HUES48 (cell line): ENCODE measurements at regions not wholly inside any gene's neighbourhood (a gene's known extent, or its start where the extent isn't known, plus 50 kb on each side); places are given as distances from the start of the nearest gene placed in this dataset.
"Not testable (repeated sequence)": the region's sequence is repeated elsewhere in the genome, so short reads cannot be mapped to it uniquely, and the experiment has no call there.

Source experiments
- H3K27ac ChIP-seq: one replicate; pipeline ENCODE4 v1.7.0; 2013; ENCODE audit warnings: low read depth, low read length, inconsistent platforms
- H3K27me3 ChIP-seq: 2 replicates; pipeline ENCODE4 v1.6.1; 2013; ENCODE audit warnings: mild to moderate bottlenecking, low read length; ENCODE audit not compliant: control insufficient read depth, insufficient read depth
- H3K36me3 ChIP-seq: 2 replicates; pipeline ENCODE4 v1.6.1; 2013; ENCODE audit warnings: low read length; ENCODE audit not compliant: control insufficient read depth, insufficient read depth
- H3K4me1 ChIP-seq: 2 replicates; pipeline ENCODE4 v1.6.1; 2013; ENCODE audit warnings: mild to moderate bottlenecking, low read length; ENCODE audit not compliant: control insufficient read depth, insufficient read depth
- H3K4me3 ChIP-seq: 2 replicates; pipeline ENCODE4 v1.5.1; 2013; ENCODE audit warnings: mild to moderate bottlenecking, low read depth, low read length
- H3K9ac ChIP-seq: 2 replicates; pipeline ENCODE4 v1.6.1; 2013; ENCODE audit warnings: mild to moderate bottlenecking, low read depth, low read length, moderate library complexity
- H3K9me3 ChIP-seq: 2 replicates; pipeline ENCODE4 v1.6.1; 2013; ENCODE audit warnings: low read length; ENCODE audit not compliant: control insufficient read depth, insufficient read depth

DNA sequence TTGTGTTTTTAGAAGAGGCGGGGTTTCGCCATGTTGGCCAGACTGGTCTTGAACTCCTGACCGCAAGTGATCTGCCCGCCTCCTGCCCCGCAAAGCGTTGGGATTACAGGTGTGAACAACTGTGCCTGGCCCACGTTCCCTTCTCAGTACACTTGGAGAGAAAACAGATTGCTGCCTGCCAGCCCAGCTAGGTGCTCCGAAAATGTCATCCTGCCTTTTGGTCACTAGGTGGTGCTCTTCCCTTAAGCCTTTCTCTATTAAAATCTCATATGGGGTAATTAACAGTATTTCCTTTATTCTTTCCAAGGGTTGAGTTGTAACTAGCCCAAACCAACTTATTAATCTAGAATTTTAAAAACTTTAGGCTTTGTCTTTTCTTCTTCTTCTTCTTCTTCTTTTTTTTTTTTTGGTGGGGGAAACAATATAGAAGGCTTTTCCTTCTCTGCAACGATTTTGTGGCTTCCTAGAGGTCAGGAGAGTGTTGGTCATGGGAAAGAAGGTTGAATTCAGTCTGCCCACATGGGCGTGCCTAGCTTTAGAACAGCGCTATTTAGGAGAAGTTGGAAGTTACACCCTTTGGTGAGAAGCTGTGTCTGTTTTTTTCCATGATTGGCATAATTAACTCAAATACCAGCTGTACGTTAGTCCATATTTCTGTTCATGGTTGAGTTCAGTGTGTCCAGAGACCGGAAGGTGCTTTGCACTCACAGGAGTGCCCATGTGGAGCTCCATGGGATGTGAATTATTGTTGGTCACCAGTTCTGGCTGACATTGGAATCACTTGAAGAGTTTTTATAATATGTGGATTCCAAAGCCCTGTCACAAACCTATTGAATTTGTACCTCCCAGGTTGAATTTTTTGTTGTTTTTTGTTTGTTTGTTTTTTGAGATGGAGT is 110.1 kb downstream of the LAT start:
- not testable (repeated sequence) for H3K9ac ChIP-seq, H3K27me3 ChIP-seq, H3K27ac ChIP-seq, H3K4me1 ChIP-seq, H3K4me3 ChIP-seq, H3K9me3 ChIP-seq, H3K36me3 ChIP-seq

DNA sequence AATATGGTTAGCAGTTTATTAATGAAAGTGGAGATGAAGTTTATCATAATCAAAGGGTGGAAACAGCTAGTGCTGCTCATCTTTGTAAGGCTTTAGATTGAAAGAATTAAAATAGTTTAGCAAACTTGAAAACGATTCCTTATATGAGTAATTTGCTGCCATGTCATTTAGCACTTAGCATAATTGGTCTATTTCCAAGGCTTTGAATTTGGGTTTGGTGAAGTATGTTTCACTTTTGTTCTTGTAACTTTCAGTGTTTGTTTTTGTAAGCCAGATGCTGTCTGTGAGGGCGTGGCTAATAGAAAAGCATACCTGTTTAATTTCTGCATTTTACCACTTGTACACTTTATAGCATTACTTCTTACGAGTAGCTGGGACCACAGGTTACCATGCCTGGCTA is 109.5 kb downstream of the LAT start:
- not testable (repeated sequence) for H3K27me3 ChIP-seq, H3K9me3 ChIP-seq, H3K27ac ChIP-seq, H3K36me3 ChIP-seq, H3K4me3 ChIP-seq, H3K4me1 ChIP-seq, H3K9ac ChIP-seq

DNA sequence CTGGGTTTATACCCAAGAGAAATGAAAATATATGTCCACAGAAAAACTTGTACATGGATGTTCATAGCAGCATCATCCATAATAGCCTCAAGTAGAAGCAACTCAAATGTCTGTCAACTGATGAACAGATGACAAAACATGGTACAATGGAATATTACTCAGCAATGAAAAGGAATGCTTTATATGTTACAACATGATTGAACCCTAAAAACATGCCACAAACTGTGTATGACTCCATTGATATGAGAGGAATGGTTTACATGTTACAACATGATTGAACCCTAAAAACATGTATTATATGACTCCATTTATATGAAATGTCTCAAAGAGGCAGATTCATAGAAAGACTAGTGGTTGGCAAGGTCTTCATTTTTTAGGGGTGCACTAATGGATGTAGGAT is 104.8 kb downstream of the LAT start:
- H3K36me3 ChIP-seq, H3K9me3 ChIP-seq, H3K9ac ChIP-seq, H3K27ac ChIP-seq, H3K4me3 ChIP-seq, H3K4me1 ChIP-seq, H3K27me3 ChIP-seq: not testable (repeated sequence)

DNA sequence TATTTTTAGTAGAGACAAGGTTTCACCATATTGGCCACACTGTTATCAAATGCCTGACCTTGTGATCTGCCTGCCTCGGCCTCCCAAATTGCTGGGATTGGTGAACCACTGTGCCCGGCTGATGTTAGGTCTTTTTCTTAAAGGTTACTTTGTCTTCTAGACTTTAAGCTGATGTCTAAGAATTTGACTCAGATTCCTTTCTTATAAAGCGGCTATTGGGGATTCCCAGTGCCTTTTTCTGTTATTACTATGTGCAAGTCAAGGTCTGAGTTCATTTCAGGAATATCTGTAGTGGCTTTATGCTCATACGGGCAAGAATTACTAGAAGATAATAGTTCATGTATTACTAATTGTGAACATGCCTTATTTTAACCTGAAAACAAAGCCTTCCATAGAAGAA is 102.8 kb downstream of the LAT start:
- not testable (repeated sequence) for H3K4me3 ChIP-seq, H3K27me3 ChIP-seq, H3K27ac ChIP-seq, H3K9ac ChIP-seq, H3K9me3 ChIP-seq, H3K36me3 ChIP-seq, H3K4me1 ChIP-seq

DNA sequence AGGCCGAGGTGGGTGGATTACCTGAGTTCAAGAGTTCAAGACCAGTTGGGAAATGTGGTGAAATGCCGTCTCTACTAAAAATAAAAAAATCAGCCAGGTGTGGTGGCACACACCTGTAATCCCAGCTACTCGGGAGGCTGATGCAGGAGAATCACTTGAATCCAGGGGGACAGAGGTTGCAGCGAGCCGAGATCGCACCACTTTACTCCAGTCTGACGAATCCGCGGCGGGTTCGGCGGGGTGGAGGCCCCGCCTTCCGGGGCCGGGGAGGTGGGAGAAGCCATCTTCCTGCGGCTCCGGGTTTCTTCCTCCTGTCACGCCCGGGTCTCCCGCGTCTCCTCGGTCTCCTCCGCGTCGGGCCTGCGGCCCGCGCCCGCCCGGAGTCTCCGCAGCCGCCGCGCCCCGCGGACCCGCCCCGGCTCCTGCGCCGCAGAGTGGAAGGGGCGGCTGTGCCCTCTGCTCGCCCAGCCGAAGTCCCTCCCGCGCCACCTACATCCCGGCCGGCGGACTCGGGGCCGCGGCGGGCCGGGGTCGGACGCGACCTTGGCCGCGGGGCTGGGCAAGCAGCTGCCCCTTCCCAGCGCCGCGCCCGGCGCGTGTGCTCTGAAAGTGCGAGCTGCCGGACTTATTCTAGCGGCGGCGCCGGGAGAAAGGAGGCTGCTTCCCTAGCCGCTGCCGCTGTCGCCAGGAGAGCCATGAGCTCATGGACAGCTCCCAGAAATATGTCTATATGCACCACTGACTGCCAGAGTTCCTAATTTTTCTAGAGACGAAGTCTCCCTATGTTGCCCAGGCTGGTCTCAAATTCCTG is 97.2 kb downstream of the LAT start:
- H3K4me3 ChIP-seq = peak overlapping the region; percentile 48; the same call in 1 of the 2 replicates
- H3K9ac ChIP-seq, H3K27ac ChIP-seq, H3K36me3 ChIP-seq, H3K4me1 ChIP-seq, H3K9me3 ChIP-seq, H3K27me3 ChIP-seq: not testable (repeated sequence)

DNA sequence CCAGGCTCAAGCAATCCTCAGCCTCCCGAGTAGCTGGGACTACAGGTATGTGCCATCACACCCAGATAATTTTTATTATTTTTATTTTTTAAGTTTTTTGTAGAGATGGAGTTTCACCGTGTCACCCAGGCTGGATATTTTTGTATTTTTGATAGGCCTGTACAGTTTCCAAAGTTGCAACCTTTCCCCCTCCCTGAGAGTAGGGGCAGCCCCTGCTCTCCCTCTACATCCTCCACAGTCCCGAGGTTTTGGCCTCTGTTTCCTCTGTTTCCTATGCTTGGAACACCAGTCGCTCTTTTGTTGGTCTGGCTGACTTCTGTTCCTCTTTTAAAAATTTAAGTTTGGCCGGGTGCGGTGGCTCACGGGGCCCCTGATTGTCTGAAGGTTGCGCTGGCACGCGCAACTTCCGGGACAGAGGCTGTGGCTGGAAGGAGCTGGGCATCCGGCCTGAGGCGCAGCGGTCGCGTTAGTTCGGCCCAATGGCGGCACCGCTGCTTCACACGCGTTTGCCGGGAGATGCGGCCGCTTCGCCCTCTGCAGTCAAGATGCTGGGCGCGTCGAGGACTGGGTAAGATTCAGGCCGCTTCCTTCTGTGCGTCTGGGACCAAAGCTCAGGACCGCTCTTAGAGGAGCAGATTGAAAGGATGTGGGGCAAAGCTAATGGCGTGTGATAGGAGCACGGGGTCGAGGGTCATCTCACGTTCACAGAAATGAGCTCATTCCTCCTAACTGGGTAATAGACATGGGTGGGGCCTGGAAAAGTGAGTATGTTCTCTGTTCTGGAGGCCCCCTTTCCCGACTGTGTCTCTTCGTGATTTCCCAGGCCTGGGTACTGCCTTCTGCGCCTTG is 89.9 kb downstream of the LAT start:
- not testable (repeated sequence) for H3K4me3 ChIP-seq, H3K4me1 ChIP-seq, H3K27ac ChIP-seq, H3K9ac ChIP-seq, H3K9me3 ChIP-seq, H3K27me3 ChIP-seq, H3K36me3 ChIP-seq

DNA sequence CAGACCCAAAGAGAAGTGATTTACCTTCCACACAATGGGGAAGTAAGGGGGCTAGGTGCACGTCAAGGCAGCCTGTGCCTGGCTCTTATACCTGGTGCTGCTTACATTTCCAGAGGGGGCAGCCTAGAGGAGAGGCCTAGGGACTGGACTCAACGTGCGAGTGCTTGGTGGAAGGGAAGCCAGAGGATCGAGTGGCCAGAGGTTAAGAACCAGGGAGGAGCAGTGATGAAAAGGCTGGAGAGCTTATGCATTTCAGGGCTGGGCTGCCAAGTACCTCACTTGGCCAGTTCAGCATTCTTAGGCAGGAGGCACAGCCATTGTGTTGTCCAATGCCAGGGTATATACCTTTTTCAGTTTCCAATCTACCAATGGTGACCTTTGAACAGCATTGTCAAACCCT is 77.4 kb downstream of the LAT start:
- H3K9me3 ChIP-seq, H3K36me3 ChIP-seq, H3K4me1 ChIP-seq, H3K27ac ChIP-seq, H3K4me3 ChIP-seq, H3K9ac ChIP-seq, H3K27me3 ChIP-seq: not testable (repeated sequence)

DNA sequence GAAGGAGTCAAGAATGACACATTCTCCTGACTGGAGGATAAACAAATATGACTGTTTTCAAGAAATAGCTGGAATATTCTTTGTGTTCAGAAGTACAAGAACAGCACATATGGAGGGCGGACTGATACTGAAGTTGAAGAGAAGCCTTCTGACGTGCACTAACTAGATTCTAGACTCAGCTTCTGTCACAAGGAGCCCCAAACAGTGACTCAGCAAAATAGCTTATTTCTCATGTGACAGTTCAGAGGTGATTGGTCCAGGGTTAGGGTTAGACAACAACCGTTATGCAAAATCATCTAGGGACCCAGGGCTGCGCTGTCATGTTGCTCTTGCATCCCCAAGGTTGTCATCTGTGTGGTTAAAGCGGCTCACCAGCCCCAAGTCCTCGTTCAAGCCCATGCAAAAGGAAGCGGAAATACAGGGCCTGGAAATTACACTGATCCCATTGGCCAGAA is 76.6 kb downstream of the LAT start:
- H3K4me1 ChIP-seq, H3K27me3 ChIP-seq, H3K4me3 ChIP-seq, H3K36me3 ChIP-seq, H3K9ac ChIP-seq, H3K9me3 ChIP-seq, H3K27ac ChIP-seq: not testable (repeated sequence)

DNA sequence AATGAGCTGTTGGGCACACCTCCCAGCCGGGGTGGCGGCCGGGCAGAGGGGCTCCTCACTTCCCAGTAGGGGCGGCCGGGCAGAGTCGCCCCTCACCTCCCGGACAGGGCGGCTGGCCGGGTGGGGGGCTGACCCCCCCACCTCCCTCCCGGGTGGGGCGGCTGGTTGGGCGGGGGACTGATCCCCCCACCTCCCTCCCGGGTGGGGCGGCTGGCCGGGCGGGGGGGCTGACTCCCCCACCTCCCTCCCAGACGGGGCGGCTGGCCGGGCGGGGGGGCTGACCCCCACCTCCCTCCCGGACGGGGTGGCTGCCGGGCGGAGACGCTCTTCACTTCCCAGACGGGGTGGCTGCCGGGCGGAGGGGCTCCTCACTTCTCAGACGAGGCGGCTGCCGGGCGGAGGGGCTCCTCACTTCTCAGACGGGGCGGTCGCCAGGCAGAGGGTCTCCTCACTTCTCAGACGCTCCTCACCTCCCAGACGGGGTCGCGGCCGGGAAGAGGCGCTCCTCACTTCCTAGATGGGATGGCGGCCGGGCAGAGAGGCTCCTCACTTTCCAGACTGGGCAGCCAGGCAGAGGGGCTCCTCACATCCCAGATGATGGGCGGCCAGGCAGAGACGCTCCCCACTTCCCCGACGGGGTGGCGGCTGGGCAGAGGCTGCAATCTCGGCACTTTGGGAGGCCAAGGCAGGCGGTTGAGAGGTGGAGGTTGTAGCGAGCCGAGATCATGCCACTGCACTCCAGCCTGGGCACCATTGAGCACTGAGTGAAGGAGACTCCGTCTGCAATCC is 75.4 kb downstream of the LAT start:
- not testable (repeated sequence) for H3K36me3 ChIP-seq, H3K9ac ChIP-seq, H3K27ac ChIP-seq, H3K9me3 ChIP-seq, H3K27me3 ChIP-seq, H3K4me3 ChIP-seq, H3K4me1 ChIP-seq

DNA sequence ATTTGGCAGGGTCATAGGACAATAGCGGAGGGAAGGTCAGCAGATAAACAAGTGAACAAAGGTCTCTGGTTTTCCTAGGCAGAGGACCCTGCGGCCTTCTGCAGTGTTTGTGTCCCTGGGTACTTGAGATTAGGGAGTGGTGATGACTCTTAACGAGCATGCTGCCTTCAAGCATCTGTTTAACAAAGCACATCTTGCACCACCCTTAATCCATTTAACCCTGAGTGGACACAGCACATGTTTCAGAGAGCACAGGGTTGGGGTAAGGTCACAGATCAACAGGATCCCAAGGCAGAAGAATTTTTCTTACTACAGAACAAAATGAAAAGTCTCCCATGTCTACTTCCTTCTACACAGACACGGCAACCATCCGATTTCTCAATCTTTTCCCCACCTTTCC is 74.7 kb downstream of the LAT start:
- not testable (repeated sequence) for H3K9ac ChIP-seq, H3K27ac ChIP-seq, H3K27me3 ChIP-seq, H3K9me3 ChIP-seq, H3K36me3 ChIP-seq, H3K4me3 ChIP-seq, H3K4me1 ChIP-seq
